NCI-H1417 (cell line): ENCODE measurements at regions not wholly inside any gene's neighbourhood (a gene's known extent, or its start where the extent isn't known, plus 50 kb on each side); places are given as distances from the start of the nearest gene placed in this dataset.

Source experiments
- DNase-seq, 3 experiments: peaks; one replicate each; lab custom pipeline; 2025; lab: John Stamatoyannopoulos, UW

GRCh38 chr10:2950546-2950945 lies 116.8 kb upstream of the PFKP start:
- no peak for DNase-seq

GRCh38 chr10:2949948-2950354 lies 117.4 kb upstream of the PFKP start:
- DNase-seq: peak in 2 of 3 experiments; percentile 24

GRCh38 chr10:2949221-2949947 lies 118.0 kb upstream of the PFKP start:
- no peak for DNase-seq

- DNase-seq: no peak
Measured at GRCh38 chr10:2948127-2948854, 119.1 kb upstream of the PFKP start.

- DNase-seq: no peak
Measured at GRCh38 chr10:2944788-2945187, 122.6 kb upstream of the PFKP start.

- DNase-seq: no peak
Measured at GRCh38 chr10:2943932-2944614, 123.3 kb upstream of the PFKP start.

- DNase-seq: no peak
Measured at GRCh38 chr10:2942938-2943337, 124.4 kb upstream of the PFKP start.

- DNase-seq: no peak
Measured at GRCh38 chr10:2938869-2939268, 128.5 kb upstream of the PFKP start.

- no peak for DNase-seq
Measured at GRCh38 chr10:2936816-2937215, 130.5 kb upstream of the PFKP start.

- DNase-seq: peak in 2 of 3 experiments; percentile 21 to 51
Measured at GRCh38 chr10:2935647-2936386, 131.5 kb upstream of the PFKP start.

GRCh38 chr10:2933924-2934323 lies 133.4 kb upstream of the PFKP start:
- DNase-seq: no peak

- DNase-seq: no peak
Measured at GRCh38 chr10:2933519-2933918, 133.8 kb upstream of the PFKP start.

GRCh38 chr10:2933071-2933470 lies 134.3 kb upstream of the PFKP start:
- no peak for DNase-seq

- DNase-seq: no peak
Measured at GRCh38 chr10:2929480-2930258, 137.7 kb upstream of the PFKP start.

GRCh38 chr10:2927958-2928840 lies 139.1 kb upstream of the PFKP start:
- peak; percentile 18 to 78 (median 77) for DNase-seq

GRCh38 chr10:2926918-2927660 lies 140.3 kb upstream of the PFKP start:
- no peak for DNase-seq

- DNase-seq: peak in 2 of 3 experiments; percentile 4 to 85
Measured at GRCh38 chr10:2925631-2926030, 141.7 kb upstream of the PFKP start.

GRCh38 chr10:2924431-2924830 lies 142.9 kb upstream of the PFKP start:
- no peak for DNase-seq

GRCh38 chr10:2921956-2922680 lies 145.2 kb upstream of the PFKP start:
- DNase-seq: peak in 2 of 3 experiments; percentile 8 to 65
